GM12878 (cell line): ENCODE measurements at regions not wholly inside any gene's neighbourhood (a gene's known extent, or its start where the extent isn't known, plus 50 kb on each side); places are given as distances from the start of the nearest gene placed in this dataset.

ENCODE experiments used
- MXI1 ChIP-seq: fragments of 150-350 bp; IDR thresholded peaks from 2 replicates; pipeline ENCODE4 v1.6.1; 2011; ENCODE audit warnings: low read depth, mild to moderate bottlenecking, inconsistent platforms, low read length, improper control_type of control experiment
- SMC3 ChIP-seq: IDR thresholded peaks from 2 replicates; pipeline ENCODE4 v1.6.1; 2011; ENCODE audit warnings: low read length, improper control_type of control experiment, borderline replicate concordance
- SP1 ChIP-seq: IDR thresholded peaks from one replicate; pipeline ENCODE4 v1.6.1; 2011; ENCODE audit warnings: low read depth, low read length

- TF ChIP-seq MXI1 (no peak), SP1 (no peak), SMC3 (no peak)
Observed at GRCh38 chr1:95653618-95654017, 419.6 kb downstream of the RWDD3 start.
